GM10248 (cell line): ENCODE measurements at regions not wholly inside any gene's neighbourhood (a gene's known extent, or its start where the extent isn't known, plus 50 kb on each side); places are given as distances from the start of the nearest gene placed in this dataset.
A peak's percentile ranks its signal among the peaks of the same experiment; 100 is the strongest.
"Not testable (repeated sequence)": the region's sequence is repeated elsewhere in the genome, so short reads cannot be mapped to it uniquely, and the experiment has no call there.

Experiments used
- CTCF ChIA-PET: fragments of 300-600 bp; sonication (Branson Sonifier 250); formaldehyde crosslinking; extraction: SDS; loops from one replicate; lab custom pipeline; 2021; ENCODE audit warnings: antibody characterized with exemption; lab: Yijun Ruan, JAX
- POLR2A ChIA-PET: fragments of 350-650 bp; sonication (Branson Sonifier 250); formaldehyde crosslinking; extraction: SDS; loops from one replicate; lab custom pipeline; 2020; ENCODE audit warnings: antibody characterized with exemption; lab: Yijun Ruan, JAX
- DNase-seq: peaks from one replicate; pipeline ENCODE4 v3.0.0; 2012; ENCODE audit errors: extremely low spot score
- TF ChIP-seq, protein P1 (sequence below): IDR thresholded peaks from 2 replicates; pipeline ENCODE4 v1.5.1; 2012; ENCODE audit warnings: mild to moderate bottlenecking, low read depth; ENCODE audit errors: extremely low read depth, missing control alignments, control extremely low read depth

DNA sequence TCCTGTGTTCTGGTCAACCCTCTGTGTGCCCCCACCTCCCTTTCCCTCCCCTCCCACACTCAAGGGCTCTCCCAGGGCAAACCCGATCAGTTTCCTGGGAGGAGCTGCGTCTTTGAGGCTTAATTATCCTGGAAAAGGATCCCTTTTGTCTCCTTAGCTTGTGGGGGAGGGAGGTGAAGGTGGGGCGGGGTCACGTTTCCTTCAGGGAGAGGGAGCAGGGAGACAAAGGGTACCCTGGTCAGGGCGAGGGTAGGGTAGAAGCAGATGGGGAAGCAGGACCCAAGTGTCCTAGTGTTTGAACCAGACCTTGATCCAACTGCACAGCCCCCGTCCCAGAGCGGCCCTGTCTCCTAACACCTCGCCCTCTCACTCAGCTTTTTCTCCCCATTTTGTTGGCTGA lies 90.1 kb downstream of the HIF1AN start:
- ChIA-PET POLR2A (no interaction called here), CTCF (no interaction called here)
- TF ChIP-seq, protein P1, sequence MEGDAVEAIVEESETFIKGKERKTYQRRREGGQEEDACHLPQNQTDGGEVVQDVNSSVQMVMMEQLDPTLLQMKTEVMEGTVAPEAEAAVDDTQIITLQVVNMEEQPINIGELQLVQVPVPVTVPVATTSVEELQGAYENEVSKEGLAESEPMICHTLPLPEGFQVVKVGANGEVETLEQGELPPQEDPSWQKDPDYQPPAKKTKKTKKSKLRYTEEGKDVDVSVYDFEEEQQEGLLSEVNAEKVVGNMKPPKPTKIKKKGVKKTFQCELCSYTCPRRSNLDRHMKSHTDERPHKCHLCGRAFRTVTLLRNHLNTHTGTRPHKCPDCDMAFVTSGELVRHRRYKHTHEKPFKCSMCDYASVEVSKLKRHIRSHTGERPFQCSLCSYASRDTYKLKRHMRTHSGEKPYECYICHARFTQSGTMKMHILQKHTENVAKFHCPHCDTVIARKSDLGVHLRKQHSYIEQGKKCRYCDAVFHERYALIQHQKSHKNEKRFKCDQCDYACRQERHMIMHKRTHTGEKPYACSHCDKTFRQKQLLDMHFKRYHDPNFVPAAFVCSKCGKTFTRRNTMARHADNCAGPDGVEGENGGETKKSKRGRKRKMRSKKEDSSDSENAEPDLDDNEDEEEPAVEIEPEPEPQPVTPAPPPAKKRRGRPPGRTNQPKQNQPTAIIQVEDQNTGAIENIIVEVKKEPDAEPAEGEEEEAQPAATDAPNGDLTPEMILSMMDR, result no peak
- no peak for DNase-seq

DNA sequence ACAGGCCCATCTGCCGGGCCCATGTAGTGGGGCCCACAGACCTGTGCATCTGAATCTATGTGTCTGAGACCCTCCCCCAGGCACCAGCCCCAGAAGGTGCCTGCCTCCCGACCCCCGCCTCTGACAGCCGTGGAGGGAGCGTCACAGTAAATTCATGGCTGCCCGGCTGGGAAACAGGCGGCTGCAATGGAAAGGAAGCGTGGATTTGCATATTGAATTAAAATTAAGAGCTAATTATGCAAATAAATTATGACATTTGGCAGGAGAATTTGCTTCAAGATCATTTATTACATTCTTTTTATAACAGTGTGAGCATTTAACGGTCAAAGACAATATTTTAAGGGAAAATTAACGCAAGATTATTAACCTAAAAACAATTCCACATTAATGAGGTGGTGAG lies 92.3 kb downstream of the HIF1AN start:
- CTCF ChIA-PET, result no interaction called here
- POLR2A ChIA-PET, result no interaction called here
- DNase-seq, result no peak
- TF ChIP-seq, protein P1, result no peak

DNA sequence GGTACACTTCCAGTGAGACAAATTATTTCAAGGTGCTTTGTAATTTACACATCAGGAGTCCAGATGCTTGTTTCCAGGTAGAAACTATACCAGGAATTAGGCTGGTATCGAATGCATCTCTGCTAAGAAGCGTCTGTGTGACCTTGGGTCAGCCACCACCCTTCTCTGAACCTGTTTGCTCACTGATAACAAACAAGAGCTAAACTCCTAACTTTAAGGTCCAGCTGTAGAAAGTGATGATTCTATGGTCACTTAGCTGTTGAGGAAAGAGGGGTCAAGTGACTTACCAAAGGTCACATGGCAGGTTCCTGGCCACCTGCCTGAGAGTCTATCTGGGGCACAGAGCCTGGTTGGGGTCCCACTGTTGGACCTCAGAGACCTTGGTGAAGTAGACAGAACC lies 95.4 kb downstream of the HIF1AN start:
- POLR2A ChIA-PET, result no interaction called here
- CTCF ChIA-PET, result interaction anchor here (1.1 kb wide), 1 partner anchor 9 kb away, joined by 4 read pairs; no protein-coding TSS in a partner anchor
- no peak for DNase-seq
- TF ChIP-seq, protein P1, result no peak

DNA sequence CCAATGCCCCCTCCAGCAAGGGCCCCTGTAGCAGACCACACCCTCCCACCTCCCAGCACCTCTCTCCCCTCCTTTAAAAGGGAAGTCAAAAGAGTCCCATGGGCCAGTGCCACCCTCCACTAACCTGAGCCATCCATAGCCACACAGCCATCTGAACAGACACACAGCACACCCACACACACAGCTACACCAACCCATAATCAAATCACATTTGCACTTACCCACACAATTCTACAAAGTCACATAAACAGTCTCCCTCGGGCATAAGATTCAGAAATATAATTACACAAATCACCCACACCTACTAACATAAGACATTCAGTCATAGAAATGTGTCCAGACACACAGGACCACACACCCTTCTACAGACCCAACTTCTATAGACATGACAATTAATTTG lies 96.3 kb downstream of the HIF1AN start:
- no peak for DNase-seq
- POLR2A ChIA-PET, result no interaction called here
- TF ChIP-seq, protein P1, result no peak
- CTCF ChIA-PET, result interaction anchor here (1.3 kb wide), 1 partner anchor 9 kb away, joined by 3 read pairs; no protein-coding TSS in a partner anchor

DNA sequence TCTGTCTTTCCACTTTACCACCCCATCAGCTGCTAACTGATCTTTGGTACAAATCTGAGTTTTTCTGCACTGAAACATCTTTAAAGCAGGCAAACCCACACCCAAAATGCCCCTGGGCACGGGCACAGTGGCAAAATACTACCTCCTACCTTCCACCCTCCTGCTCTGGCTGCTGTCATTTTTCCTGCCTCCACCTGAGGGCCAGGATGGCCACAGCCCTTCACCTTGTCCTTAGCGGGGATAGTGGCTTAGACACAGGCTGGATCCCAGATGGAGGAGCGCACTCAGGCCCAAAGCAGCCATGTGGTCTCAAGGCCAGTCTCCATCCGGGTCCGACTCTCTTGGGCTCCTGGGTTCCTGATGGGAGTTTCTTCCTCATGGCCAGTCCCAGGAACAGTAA lies 98.3 kb downstream of the HIF1AN start:
- POLR2A ChIA-PET, result no interaction called here
- no peak for DNase-seq
- TF ChIP-seq, protein P1, result no peak
- CTCF ChIA-PET, result no interaction called here

DNA sequence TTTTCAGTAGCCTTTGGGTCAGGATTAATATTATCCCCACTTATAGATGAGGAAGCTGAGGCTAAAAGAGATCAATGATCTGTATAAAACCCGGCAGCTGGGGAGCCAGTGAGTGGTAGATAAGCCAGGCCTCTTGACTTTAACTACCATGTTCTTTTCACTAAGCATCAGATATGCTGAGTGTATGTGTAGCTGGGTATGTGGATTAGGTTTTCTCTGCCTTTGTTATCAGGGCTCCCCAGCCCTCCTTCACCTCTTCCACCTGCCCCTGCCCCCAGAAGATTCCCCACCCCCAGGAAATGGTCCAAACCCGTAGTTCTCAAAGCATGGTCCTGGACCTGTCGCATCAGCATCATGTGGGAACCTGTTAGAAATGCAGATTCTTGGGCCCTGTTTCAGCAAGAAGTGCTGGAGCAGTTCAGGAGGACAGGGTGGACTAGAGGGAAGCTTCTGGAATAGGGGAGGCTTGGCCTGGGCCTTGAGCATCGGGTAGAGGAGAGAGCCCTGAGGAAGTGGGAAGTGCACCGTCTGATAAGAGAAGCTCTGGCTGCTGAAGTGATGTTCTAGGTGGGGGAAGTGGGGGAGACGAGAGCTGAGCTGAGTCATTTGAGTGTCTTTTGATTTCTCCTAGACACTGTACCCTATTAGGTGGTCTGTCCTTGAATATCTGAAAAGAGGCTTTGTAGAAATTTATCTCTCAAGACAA lies 101.3 kb downstream of the HIF1AN start:
- ChIA-PET CTCF (interaction anchor here (1.3 kb wide), 1 partner anchor 21 kb away, joined by 3 read pairs; no protein-coding TSS in a partner anchor), POLR2A (no interaction called here)
- TF ChIP-seq, protein P1, result no peak
- no peak for DNase-seq

DNA sequence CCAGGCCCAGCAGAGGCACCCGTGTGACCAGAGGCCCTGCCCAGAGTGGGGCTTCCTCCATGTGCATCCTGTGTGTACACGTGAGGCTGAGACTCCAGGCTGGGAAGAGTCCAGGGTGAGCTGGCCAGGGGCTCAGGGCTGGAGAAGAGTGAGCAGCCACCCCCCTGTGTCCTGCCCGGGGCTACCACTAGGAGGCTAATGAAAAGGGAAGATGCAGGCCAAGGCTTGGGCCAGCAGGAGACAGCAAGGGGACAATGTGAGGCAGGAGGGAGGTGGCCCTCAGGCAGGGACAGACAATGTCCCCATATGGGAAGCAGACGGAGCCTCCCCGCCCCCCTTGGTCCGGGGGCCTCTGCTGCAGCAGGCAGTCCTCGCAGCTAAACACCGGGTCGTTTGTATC lies 102.0 kb downstream of the HIF1AN start:
- TF ChIP-seq, protein P1, result peak; percentile 25
- DNase-seq, result peak; percentile 36
- CTCF ChIA-PET, result no interaction called here
- POLR2A ChIA-PET, result no interaction called here

DNA sequence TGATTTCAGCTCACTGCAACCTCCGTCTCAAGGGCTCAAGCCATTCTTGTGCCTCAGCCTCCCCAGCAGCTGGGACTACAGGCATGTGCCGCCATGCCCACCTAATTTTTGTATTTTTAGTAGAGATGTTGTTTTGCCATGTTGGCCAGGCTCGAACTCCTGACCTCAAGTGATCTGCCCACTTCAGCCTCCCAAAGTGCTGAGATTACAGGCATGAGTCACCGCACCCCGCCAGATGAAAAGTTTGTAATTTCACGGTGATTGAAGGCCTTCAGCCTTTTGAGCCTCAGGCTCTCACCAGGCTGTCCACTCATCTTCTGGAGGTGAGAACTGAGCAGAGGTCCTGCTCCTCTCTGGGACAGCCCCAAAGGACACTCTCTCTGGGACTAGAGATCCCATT lies 103.2 kb downstream of the HIF1AN start:
- CTCF ChIA-PET, result interaction anchor here (1.4 kb wide), 1 partner anchor 8 kb away, joined by 4 read pairs; no protein-coding TSS in a partner anchor
- DNase-seq, POLR2A ChIA-PET: not testable (repeated sequence)
